GM18861 (cell line): ENCODE measurements at regions not wholly inside any gene's neighbourhood (a gene's known extent, or its start where the extent isn't known, plus 50 kb on each side); places are given as distances from the start of the nearest gene placed in this dataset.

ENCODE experiments used
- ATAC-seq: cut with Tn5 transposase; IDR thresholded peaks from one replicate; pipeline ENCODE4 v1.9.1; 2021; ENCODE audit not compliant: unreplicated experiment

GRCh38 chr5:133801955-133802751 is 166.3 kb downstream of the C5orf15 start:
- no peak for ATAC-seq

DNA sequence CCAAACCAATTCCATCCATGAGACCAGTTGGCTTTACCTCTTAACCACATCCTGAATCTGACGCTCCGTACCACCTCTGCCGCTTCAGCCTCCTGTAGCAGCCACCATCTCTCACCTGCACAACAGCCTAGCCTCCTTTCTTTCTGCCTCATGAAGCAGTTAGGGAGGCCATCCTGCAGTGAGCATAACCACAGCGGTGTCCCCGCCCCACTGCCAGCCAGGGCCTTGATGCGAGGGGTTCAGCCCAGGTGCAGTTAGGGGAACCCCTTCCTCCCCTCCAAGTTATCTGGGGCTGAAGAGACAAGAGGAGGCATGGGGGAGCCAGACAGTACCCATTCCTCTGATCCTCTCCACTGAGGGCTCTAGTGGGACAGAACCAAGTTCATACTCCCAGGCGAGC is 167.0 kb downstream of the C5orf15 start:
- ATAC-seq, result no peak

- ATAC-seq, result no peak
Measured at GRCh38 chr5:133799571-133800237, 168.7 kb downstream of the C5orf15 start.

DNA sequence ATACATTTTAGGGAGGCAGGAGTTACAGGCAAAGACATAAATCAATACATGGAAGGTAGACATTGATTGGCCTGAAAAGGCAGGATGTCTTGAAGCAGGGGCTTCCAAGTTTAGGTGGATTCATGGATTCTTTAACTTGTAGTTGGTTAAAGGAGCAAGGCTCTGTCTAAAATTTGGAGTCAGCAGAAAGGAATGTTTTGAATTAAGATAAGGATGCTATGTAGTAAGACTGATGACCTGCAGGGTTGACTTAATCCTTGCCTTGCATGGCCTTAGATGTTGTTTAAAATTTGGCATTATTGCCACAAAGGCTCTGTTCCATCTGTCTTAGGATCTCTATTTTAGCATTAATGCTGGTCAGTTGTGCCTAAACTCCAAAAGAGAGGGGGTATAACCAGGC is 171.3 kb downstream of the C5orf15 start:
- no peak for ATAC-seq

DNA sequence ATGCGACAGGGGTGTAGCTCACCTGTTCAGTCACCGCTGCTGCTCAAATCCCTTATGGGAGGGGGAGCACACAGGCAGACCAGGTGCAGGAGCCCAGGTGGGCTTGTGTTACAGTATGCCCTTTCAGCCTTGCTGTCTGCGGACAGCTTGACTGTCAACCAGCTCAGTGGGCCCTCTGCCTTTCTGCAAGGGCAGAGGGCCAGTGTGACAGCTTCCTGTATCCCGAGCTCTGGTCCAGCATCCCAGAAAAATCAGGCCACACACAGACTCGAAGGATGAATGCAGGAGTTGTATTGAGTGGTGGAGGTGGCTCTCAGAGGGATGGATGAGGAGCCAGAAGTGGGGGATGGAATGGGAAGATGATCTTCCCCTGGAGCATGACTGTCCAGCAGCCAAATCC is 172.2 kb downstream of the C5orf15 start:
- ATAC-seq, result no peak

DNA sequence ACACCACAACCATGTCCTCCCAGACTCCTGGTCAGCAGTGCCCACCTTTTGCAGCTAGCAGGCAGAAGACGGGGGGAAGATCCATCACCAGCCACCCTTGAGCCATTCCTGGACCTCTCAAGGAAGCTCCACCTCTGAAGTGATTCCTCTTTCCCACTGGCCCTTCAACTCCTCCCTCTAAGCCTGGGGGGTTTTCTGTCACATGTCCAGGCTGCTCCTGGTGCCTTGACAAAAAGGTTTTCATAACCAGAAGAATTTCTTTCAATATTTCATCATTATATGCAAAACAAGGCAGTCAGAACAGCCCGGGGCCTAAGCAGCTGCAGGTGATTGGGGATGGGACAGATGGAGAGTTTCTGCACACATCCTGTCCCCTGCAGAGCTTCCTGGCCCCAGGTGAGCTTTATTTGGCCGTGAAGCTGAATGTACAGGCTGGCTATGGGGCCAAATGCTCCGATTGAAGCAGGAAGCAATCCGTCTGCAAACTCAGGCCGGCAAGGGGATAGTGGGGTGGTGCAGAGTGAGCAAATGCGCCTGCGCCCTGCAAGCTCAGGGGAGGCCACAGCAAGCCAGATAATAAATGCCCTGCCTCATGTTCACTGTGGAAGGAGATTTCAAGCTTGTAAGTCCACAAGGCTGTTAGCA is 173.5 kb downstream of the C5orf15 start:
- ATAC-seq, result no peak

DNA sequence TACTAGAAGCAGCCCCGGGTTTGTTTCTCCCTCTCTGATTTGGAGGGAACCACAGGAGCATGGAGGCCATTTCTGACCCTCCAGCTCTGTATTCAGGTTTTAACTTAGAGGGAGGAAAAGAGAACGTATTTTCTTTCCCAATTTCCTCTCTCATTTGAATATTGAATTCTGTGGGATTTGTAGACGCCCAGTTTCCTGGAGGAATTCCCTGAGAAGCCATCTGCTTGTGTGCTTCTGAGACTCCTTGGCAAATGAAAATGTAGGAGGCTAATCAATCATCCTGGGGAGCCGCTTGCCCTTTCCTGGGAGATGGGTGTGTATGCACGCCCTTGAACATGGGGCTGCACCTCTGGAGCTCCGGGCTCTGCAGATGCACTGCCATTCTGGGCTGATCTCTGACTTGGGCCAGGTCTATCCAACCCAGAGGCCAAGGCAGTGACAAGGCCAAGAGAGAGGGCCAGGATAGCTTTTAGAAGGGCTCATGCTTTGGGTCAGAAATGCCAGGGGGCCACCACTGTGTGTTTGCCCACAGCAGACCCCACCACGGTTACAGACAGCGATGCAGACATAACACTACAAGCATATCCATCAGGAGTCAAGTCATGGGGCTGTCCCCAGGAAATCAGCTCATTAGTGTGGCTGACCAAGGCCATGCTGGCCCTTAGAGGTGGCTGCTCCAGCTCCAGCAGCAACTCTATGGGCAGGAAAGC is 174.5 kb downstream of the C5orf15 start:
- ATAC-seq, result no peak

DNA sequence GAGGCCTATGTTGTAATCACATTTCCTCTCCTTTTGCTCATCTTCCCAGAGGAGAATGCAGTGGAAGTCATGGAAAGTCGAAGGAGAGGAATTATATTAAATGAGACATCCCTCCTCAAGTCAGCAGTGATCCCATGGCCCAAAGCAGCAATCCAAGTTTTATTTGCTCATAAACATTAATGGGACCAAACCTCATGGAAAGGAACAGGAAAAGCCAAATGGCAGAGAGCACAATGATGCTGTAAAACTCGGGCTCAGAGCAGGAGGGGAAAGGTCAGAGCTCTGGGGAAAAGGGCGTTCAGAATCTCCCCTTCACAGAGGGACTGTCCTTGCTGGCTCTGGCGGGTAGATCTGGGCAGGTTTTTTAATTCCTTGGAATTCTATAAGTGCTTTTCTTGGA is 175.8 kb downstream of the C5orf15 start:
- no peak for ATAC-seq

- no peak for ATAC-seq
Measured at GRCh38 chr5:133792024-133792423, 176.4 kb downstream of the C5orf15 start.

GRCh38 chr5:133790898-133791297 is 177.5 kb downstream of the C5orf15 start:
- no peak for ATAC-seq

- ATAC-seq, result no peak
Measured at GRCh38 chr5:133789428-133789827, 177.1 kb upstream of the FSTL4 start.

- ATAC-seq, result no peak
Measured at GRCh38 chr5:133788121-133788520, 175.8 kb upstream of the FSTL4 start.

- ATAC-seq, result no peak
Measured at GRCh38 chr5:133786420-133786819, 174.1 kb upstream of the FSTL4 start.

DNA sequence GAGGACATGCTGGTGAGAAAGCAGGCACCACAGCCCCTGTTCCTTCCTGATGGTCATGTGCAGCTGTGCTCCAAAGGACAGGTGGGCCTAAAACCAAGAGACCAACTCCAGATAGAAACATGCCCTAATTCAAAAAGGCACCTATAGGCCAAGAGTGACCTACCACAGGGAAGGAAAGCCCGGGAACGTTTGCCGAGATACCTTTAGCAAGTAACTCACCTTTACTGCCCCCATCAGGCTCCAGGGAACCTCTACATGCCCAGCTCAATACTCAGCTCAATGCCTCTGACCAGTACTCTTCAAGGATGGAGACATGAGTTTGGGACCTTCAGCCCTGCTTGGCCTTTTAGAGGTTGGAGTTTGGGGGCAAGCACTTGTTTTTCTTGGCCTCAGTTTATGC is 172.8 kb upstream of the FSTL4 start:
- no peak for ATAC-seq

DNA sequence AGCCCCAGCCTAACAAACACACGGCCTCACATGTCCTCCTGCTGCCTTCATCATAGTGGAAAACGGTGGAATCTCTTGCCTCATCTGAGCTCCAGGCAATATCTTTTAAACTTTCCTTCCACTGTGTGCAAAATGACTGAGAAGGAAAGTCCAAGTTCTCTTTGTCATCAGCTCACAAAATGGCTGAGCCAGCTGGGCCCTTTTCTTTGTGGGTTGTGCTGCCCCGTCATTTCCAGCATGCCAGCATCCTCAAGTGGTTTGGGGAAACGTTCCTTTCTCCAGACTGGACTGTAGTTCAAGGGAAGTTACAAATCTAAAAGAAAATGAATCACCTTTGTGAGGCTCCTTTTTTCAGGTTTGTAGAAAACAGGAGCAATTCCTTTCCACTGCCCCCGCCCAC is 171.1 kb upstream of the FSTL4 start:
- no peak for ATAC-seq

DNA sequence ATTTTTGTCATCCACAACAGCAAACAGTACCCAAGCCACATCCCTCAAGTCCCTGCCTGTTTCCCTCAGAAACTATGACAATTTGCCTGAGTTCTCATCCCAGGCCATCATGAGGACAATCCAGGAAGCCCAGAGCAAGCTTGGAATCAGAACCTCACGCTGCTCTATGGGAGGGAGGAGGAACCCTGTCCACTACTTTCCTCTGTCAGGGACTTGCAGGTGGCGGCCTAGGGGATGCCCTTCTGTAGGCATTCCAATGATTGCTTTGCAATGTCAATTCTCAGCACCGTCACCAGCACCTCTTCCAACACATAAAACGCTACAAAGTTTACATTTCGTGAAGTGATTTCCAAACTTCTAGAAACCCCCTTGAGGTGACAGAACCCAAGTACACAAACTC is 170.4 kb upstream of the FSTL4 start:
- ATAC-seq, result no peak

- ATAC-seq, result no peak
Measured at GRCh38 chr5:133781436-133782225, 169.3 kb upstream of the FSTL4 start.

- no peak for ATAC-seq
Measured at GRCh38 chr5:133780619-133781280, 168.4 kb upstream of the FSTL4 start.

- no peak for ATAC-seq
Measured at GRCh38 chr5:133779828-133780475, 167.6 kb upstream of the FSTL4 start.

DNA sequence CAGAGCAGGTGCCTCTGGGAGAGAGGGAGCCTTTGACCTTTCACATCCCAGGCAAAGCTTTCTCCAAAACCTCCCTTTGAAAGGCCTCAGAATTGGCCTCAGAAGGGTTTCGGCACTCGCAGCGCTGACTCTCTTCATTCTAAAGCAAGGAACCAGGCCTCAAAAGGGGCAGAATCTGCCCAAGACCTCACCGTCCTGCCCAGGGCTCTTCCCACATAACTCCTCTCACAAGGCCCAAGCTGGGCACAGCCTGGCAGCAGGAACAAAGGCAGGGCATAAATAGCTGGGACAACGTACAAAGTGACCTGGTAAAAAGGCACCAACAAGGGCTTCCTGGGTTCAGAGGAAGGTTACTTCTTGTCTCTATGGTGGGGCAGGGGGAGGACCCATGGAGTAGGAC is 166.3 kb upstream of the FSTL4 start:
- no peak for ATAC-seq
